ENCODE measurements at regions not wholly inside any gene's neighbourhood (a gene's known extent, or its start where the extent isn't known, plus 50 kb on each side); places are given as distances from the start of the nearest gene placed in this dataset.

GRCh38 chr13:79663435-79663834 is 182.5 kb downstream of the NDFIP2 start:
- ChIA-PET CTCF (interaction anchor here (0.6 to 4.6 kb wide), 3 partner anchors 10 to 16 kb away, joined by 3 to 23 read pairs (median 5); no protein-coding TSS in a partner anchor), POLR2A (no interaction called here)
- no peak for DNase-seq (ENCODE audit: extremely low spot score)
- no peak for TF ChIP-seq CTCF (IDR thresholded peaks at IDR 0.05; ENCODE audit: control extremely low read depth, extremely low read depth, low read depth, missing control alignments)

DNA sequence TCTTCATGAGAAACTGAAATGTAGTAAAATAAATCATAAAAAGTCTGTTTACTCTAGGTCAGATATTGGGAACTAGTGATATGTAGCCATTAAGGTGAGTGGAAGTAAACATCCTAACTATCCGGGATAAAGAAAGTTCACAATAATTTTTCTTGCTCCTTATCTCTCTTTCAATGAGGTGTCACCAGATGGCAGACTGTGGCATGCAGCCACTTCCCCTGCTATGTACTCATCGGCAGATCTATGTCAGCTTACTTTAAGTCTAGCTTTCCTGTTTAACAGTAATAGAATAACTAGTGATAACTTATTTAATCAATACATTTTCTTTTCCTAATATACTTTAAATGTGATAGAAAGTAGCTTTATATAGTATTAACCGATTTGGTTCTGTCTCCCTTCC is 181.9 kb downstream of the NDFIP2 start:
- no peak for TF ChIP-seq CTCF (IDR thresholded peaks at IDR 0.05; ENCODE audit: control extremely low read depth, extremely low read depth, low read depth, missing control alignments)
- ChIA-PET POLR2A (no interaction called here), CTCF (interaction anchor here (1.5 to 4.6 kb wide), 3 partner anchors 9 to 17 kb away, joined by 5 to 23 read pairs (median 7); no protein-coding TSS in a partner anchor)
- DNase-seq (ENCODE audit: extremely low spot score): no peak

- POLR2A ChIA-PET: no interaction called here
- no peak for TF ChIP-seq CTCF (IDR thresholded peaks at IDR 0.05; ENCODE audit: control extremely low read depth, extremely low read depth, low read depth, missing control alignments)
Measured at GRCh38 chr13:79660361-79660760, 179.4 kb downstream of the NDFIP2 start.

DNA sequence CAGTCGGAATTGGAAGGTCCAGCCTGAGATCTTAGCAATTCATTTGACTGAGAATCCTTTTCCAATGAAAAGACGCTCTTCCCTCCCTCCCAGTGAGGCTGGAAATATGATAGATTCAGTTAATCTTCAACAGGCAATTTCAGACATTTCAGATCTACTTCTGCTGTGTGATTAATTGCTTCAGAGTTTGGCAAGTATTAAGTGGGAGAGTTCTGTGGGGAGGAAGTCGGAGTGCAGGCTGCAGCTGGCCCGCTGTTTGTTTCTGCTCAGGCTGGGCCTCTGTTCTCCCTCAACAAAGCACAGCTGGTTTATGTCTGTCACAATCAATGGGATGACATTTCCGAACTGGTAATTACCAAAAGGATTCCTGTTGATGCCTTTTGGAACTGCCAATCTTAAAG is 178.2 kb downstream of the NDFIP2 start:
- no peak for DNase-seq (ENCODE audit: extremely low spot score)
- no peak for TF ChIP-seq CTCF (IDR thresholded peaks at IDR 0.05; ENCODE audit: control extremely low read depth, extremely low read depth, low read depth, missing control alignments)
- CTCF ChIA-PET: interaction anchor here (2.3 kb wide), 1 partner anchor 20 kb away, joined by 8 read pairs; no protein-coding TSS in a partner anchor
- POLR2A ChIA-PET: no interaction called here

More at GRCh38 chr13:79660361-79660760, 179.4 kb downstream of the NDFIP2 start:
- CTCF ChIA-PET: interaction anchor here (4.6 kb wide), 1 partner anchor 19 kb away, joined by 23 read pairs; no protein-coding TSS in a partner anchor
- no peak for DNase-seq (ENCODE audit: extremely low spot score)

DNA sequence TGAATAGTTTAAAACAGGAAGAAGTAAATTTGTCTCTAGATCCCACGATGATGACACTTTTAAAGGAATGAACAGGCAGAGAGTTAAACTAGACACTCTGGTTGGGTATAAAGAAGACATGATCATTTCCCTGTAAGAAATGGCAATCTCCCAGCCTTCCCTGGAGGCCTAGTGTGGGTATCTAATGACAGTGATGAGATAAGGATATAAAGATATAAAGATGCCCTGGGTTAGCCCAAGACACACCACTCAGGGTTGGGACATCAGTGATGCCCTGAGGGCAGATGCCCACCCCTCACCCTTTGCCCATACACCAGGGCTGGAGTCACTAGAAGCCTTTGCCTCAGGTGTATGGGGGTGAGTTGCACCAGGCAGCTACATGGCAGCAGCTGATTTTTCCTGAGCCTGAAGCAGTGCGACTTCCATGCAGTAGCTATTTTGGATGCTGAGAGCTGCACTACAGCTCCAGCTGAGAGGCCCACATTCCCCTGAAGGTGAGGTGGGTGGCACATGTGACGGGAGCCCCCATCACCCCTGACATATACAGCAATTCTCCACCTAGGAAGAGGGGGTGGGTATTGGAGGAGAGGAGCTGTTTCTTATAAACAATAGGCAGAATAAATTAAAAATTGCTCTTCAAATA is 177.5 kb downstream of the NDFIP2 start:
- TF ChIP-seq CTCF (IDR thresholded peaks at IDR 0.05; ENCODE audit: control extremely low read depth, extremely low read depth, low read depth, missing control alignments): no peak
- ChIA-PET CTCF (interaction anchor here (2.3 kb wide), 1 partner anchor 21 kb away, joined by 8 read pairs; no protein-coding TSS in a partner anchor), POLR2A (no interaction called here)
- DNase-seq (ENCODE audit: extremely low spot score): no peak

GRCh38 chr13:79655509-79655908 is 174.6 kb downstream of the NDFIP2 start:
- ChIA-PET POLR2A (no interaction called here), CTCF (no interaction called here)
- no peak for TF ChIP-seq CTCF (IDR thresholded peaks at IDR 0.05; ENCODE audit: control extremely low read depth, extremely low read depth, low read depth, missing control alignments)
- no peak for DNase-seq (ENCODE audit: extremely low spot score)
